IPS DF 4.7 (cell line): ENCODE measurements at regions not wholly inside any gene's neighbourhood (a gene's known extent, or its start where the extent isn't known, plus 50 kb on each side); places are given as distances from the start of the nearest gene placed in this dataset.

Experiments used
- DNase-seq: peaks from one replicate; pipeline ENCODE4 v3.0.0-alpha.2; 2013; ENCODE audit warnings: low spot score; ENCODE audit errors: extremely low read depth

- DNase-seq = no peak
Measured at GRCh38 chr20:22373164-22373895, 211.0 kb downstream of the FOXA2 start.

- DNase-seq = no peak
Measured at GRCh38 chr20:22371843-22372242, 212.5 kb downstream of the FOXA2 start.

GRCh38 chr20:22370137-22370536, 214.2 kb downstream of the FOXA2 start:
- no peak for DNase-seq

GRCh38 chr20:22369100-22369499, 215.3 kb downstream of the FOXA2 start:
- DNase-seq = no peak

- DNase-seq = no peak
Measured at GRCh38 chr20:22368235-22368634, 216.1 kb downstream of the FOXA2 start.

GRCh38 chr20:22366631-22367030, 217.7 kb downstream of the FOXA2 start:
- DNase-seq = no peak

- no peak for DNase-seq
Measured at GRCh38 chr20:22354647-22355046, 229.7 kb downstream of the FOXA2 start.

GRCh38 chr20:22353586-22353985, 230.8 kb downstream of the FOXA2 start:
- DNase-seq = no peak

GRCh38 chr20:22352019-22352418, 232.4 kb downstream of the FOXA2 start:
- no peak for DNase-seq

- DNase-seq = no peak
Measured at GRCh38 chr20:22350624-22351023, 233.7 kb downstream of the FOXA2 start.

GRCh38 chr20:22348010-22348409, 236.4 kb downstream of the FOXA2 start:
- no peak for DNase-seq

- DNase-seq = no peak
Measured at GRCh38 chr20:22346716-22347115, 237.7 kb downstream of the FOXA2 start.

GRCh38 chr20:22343612-22344011, 240.8 kb downstream of the FOXA2 start:
- no peak for DNase-seq

GRCh38 chr20:22342410-22342809, 242.0 kb downstream of the FOXA2 start:
- DNase-seq = no peak

GRCh38 chr20:22341508-22341907, 242.9 kb downstream of the FOXA2 start:
- no peak for DNase-seq

- DNase-seq = no peak
Measured at GRCh38 chr20:22339946-22340345, 244.4 kb downstream of the FOXA2 start.

- DNase-seq = peak; percentile 51
Measured at GRCh38 chr20:22339091-22339881, 245.1 kb downstream of the FOXA2 start.

- DNase-seq = no peak
Measured at GRCh38 chr20:22338140-22338708, 246.1 kb downstream of the FOXA2 start.

- DNase-seq = no peak
Measured at GRCh38 chr20:22335210-22335609, 249.2 kb downstream of the FOXA2 start.

GRCh38 chr20:22333885-22334545, 250.4 kb downstream of the FOXA2 start:
- peak; percentile 16 for DNase-seq

GRCh38 chr20:22324505-22324904, 259.9 kb downstream of the FOXA2 start:
- DNase-seq = no peak

- no peak for DNase-seq
Measured at GRCh38 chr20:22322513-22322912, 261.9 kb downstream of the FOXA2 start.
